K562 (cell line): ENCODE measurements at regions not wholly inside any gene's neighbourhood (a gene's known extent, or its start where the extent isn't known, plus 50 kb on each side); places are given as distances from the start of the nearest gene placed in this dataset.

Experiments used
- ATAC-seq: fragments of 200-7000 bp; cut with Tn5 transposase; 3 replicates; pipeline ENCODE4 v1.9.1; 2020; ENCODE audit warnings: moderate library complexity
- BruUV-seq: library from RNA; stranded (reverse); fragments of 400-500 nt; replicated peaks from 2 replicates; lab custom pipeline; 2021; lab: Mats Ljungman, UMichigan
- CTCF ChIA-PET: fragments of 300-600 bp; formaldehyde crosslinking; extraction: SDS; loops from one replicate; lab custom pipeline; 2021; ENCODE audit warnings: low intra/inter-chr PET ratio; lab: Yijun Ruan, JAX
- POLR2A ChIA-PET: fragments of 300-600, 350-650 bp; sonication (Branson Sonifier 250); formaldehyde crosslinking; extraction: SDS; loops from one replicate; lab custom pipeline; 2021; ENCODE audit warnings: antibody characterized with exemption, inconsistent platforms; lab: Yijun Ruan, JAX
- DNase-seq, 4 experiments: peaks; one replicate each; pipeline versions ENCODE4 v3.0.0 to v3.0.0-alpha.2; 2011 to 2018; ENCODE audit warnings: low spot score in 3 of 4, mixed read lengths in 3 of 4; ENCODE audit errors: extremely low read depth in 1 of 4
- FAIRE-seq: peaks from 2 replicates; lab custom pipeline; 2011; peaks lifted over from hg19 to GRCh38; lab: Jason Lieb, UNC
- H2AFZ ChIP-seq: 2 replicates; pipeline ENCODE4 v1.6.0; 2011; ENCODE audit warnings: low read depth, low read length, control low read depth, inconsistent platforms
- H3K27ac ChIP-seq: fragments of 200-600 bp; 3 replicates; pipeline ENCODE4 v1.8.0; 2011; ENCODE audit warnings: low read depth, mild to moderate bottlenecking, control low read depth, inconsistent platforms, low read length, moderate library complexity, mixed read lengths; ENCODE audit errors: extremely low read depth
- H3K27me3 ChIP-seq, 2 experiments: fragments of 300-600 bp in 1 of 2; 2 replicates in 1 of 2; 3 replicates in 1 of 2; pipeline versions ENCODE4 v1.6.0 to v1.8.0; 2011; ENCODE audit warnings: inconsistent platforms in 2 of 2, low read length in 2 of 2, mild to moderate bottlenecking in 1 of 2, mixed read lengths in 1 of 2, moderate library complexity in 1 of 2; ENCODE audit not compliant: control insufficient read depth in 2 of 2, insufficient read depth in 2 of 2
- H3K36me3 ChIP-seq: fragments of 300-600 bp; 3 replicates; pipeline ENCODE4 v1.8.0; 2011; ENCODE audit warnings: mild to moderate bottlenecking, low read length, inconsistent platforms; ENCODE audit not compliant: control insufficient read depth, insufficient read depth
- H3K4me1 ChIP-seq, 2 experiments: fragments of 200-600 bp in 1 of 2; replicated peaks in 1 of 2; 2 replicates in 1 of 2; 3 replicates in 1 of 2; pipeline versions ENCODE4 v1.5.1 to v1.8.0; 2011; ENCODE audit warnings: inconsistent platforms in 2 of 2, low read length in 2 of 2, mild to moderate bottlenecking in 1 of 2, mixed read lengths in 1 of 2, moderate library complexity in 1 of 2; ENCODE audit not compliant: control insufficient read depth in 2 of 2, insufficient read depth in 2 of 2
- H3K4me2 ChIP-seq: 2 replicates; pipeline ENCODE4 v1.6.1; 2011; ENCODE audit warnings: low read length, control low read depth, inconsistent platforms, mixed read lengths; ENCODE audit not compliant: insufficient read depth
- H3K4me3 ChIP-seq: fragments of 200-600 bp; sonication (generic), shearing (Covaris generic); 2 replicates; pipeline ENCODE4 v1.5.1; 2016; ENCODE audit warnings: control low read depth, inconsistent platforms
- H3K79me2 ChIP-seq: fragments of 200-600 bp; 3 replicates; pipeline ENCODE4 v1.8.0; 2011; ENCODE audit warnings: low read length, inconsistent platforms; ENCODE audit not compliant: control insufficient read depth, insufficient read depth
- H3K9ac ChIP-seq, 2 experiments: 2 replicates each; pipeline versions ENCODE4 v1.6.0 to v1.6.1; 2011; ENCODE audit warnings: low read depth in 2 of 2, low read length in 2 of 2, control low read depth in 1 of 2, inconsistent platforms in 1 of 2, mild to moderate bottlenecking in 1 of 2, mixed read lengths in 1 of 2; ENCODE audit not compliant: insufficient read depth in 1 of 2
- H3K9me1 ChIP-seq: one replicate; pipeline ENCODE4 v1.6.0; 2011; ENCODE audit warnings: inconsistent platforms, mild to moderate bottlenecking, low read length, moderate library complexity; ENCODE audit not compliant: control insufficient read depth, insufficient read depth
- H3K9me3 ChIP-seq: replicated peaks from 2 replicates; pipeline ENCODE4 v1.5.1; 2011; ENCODE audit warnings: low read depth, low read length, inconsistent platforms; ENCODE audit not compliant: control insufficient read depth, insufficient read depth
- H4K20me1 ChIP-seq: replicated peaks from 2 replicates; pipeline ENCODE4 v1.6.1; 2011; ENCODE audit warnings: low read length, inconsistent platforms, mixed read lengths; ENCODE audit not compliant: control insufficient read depth, insufficient read depth
- CAMTA2 ChIP-seq: fragments of 250-450 bp; sonication (Bioruptor Pico); conservative IDR thresholded peaks from 2 replicates; pipeline ENCODE4 v1.5.1; 2022
- FOXP4 ChIP-seq: sonication (generic); formaldehyde crosslinking; IDR thresholded peaks from 2 replicates; pipeline ENCODE4 v1.8.0; 2022; ENCODE audit warnings: mild to moderate bottlenecking, missing genetic modification reagents, borderline replicate concordance
- HEY1 ChIP-seq: fragments of 250-450 bp; sonication (Bioruptor Pico); IDR thresholded peaks from 2 replicates; pipeline ENCODE4 v1.5.0; 2020; ENCODE audit warnings: mild to moderate bottlenecking, moderate library complexity, borderline replicate concordance
- KAT7 ChIP-seq: sonication (generic); formaldehyde crosslinking; IDR thresholded peaks from 2 replicates; pipeline ENCODE4 v1.8.0; 2022; ENCODE audit warnings: missing genetic modification reagents, mild to moderate bottlenecking, borderline replicate concordance
- PCBP2 ChIP-seq: fragments of 200-400 bp; formaldehyde crosslinking; IDR thresholded peaks from 2 replicates; pipeline ENCODE4 v1.6.1; 2018; ENCODE audit warnings: low read length, low read depth, mild to moderate bottlenecking, moderate library complexity; ENCODE audit not compliant: poor library complexity, severe bottlenecking
- TEAD1 ChIP-seq, 2 experiments: fragments of 450-650 bp in 1 of 2; sonication (generic) in 1 of 2; formaldehyde crosslinking; IDR thresholded peaks; 2 replicates each; pipeline versions ENCODE4 v1.4.0 to v1.8.0; 2020 to 2022; ENCODE audit warnings: mild to moderate bottlenecking in 2 of 2, missing genetic modification reagents in 1 of 2
- THAP7 ChIP-seq: fragments of 250-450 bp; sonication (Bioruptor Pico); IDR thresholded peaks from 2 replicates; pipeline ENCODE4 v1.5.0; 2021
- XRCC3 ChIP-seq: fragments of 450-650 bp; IDR thresholded peaks from 2 replicates; pipeline ENCODE4 v1.6.1; 2017; ENCODE audit warnings: mild to moderate bottlenecking, moderate library complexity
- ZBTB17 ChIP-seq: fragments of 450-650 bp; formaldehyde crosslinking; IDR thresholded peaks from 2 replicates; pipeline ENCODE4 v1.4.0; 2020; ENCODE audit warnings: mild to moderate bottlenecking
- ZBTB7A ChIP-seq: IDR thresholded peaks from 2 replicates; pipeline ENCODE4 v1.6.1; 2011; ENCODE audit warnings: low read depth, mild to moderate bottlenecking, low read length, moderate library complexity, borderline replicate concordance; ENCODE audit not compliant: control insufficient read depth
- ZC3H11A ChIP-seq: IDR thresholded peaks from 2 replicates; pipeline ENCODE4 v1.6.1; 2012; ENCODE audit warnings: low read depth, low read length, improper control_type of control experiment
- WGBS: fragments of 100-300 bp; shearing (Covaris generic); methylation state at CpG from one replicate; pipeline ENCODE4 v1.1.6; 2016; ENCODE audit warnings: low coverage, mixed read lengths; ENCODE audit not compliant: insufficient coverage; ENCODE audit errors: missing lambda C conversion rate; 5-methylcytosine and 5-hydroxymethylcytosine counted together
- in situ Hi-C: fragments of 300-500 bp; cut with MboI; formaldehyde crosslinking; loops from 4 replicates; pipeline ENCODE4 v1.15.0; 2018; ENCODE audit warnings: inconsistent platforms, mixed read lengths
- intact Hi-C: fragments of 100-400 bp; cut with micrococcal nuclease; formaldehyde crosslinking; loops from 2 replicates; pipeline ENCODE4 v1.14.2; 2022

GRCh38 chr10:1893941-1894340, 156.6 kb upstream of the ADARB2 start:
- intact Hi-C loops (no loop called here), in situ Hi-C loops (no loop called here)
- no peak overlapping the region for H3K27ac ChIP-seq
- no peak overlapping the region for H3K4me2 ChIP-seq
- BruUV-seq, result no TSS peak
- H2AFZ ChIP-seq, result no peak overlapping the region
- no peaks in the 10 kb centered on the region for H3K9me1 ChIP-seq
- H3K79me2 ChIP-seq, result no peaks in the 10 kb centered on the region
- ATAC-seq, result no peak
- H3K4me1 ChIP-seq, result no peaks in the 10 kb centered on the region
- ChIA-PET CTCF (no interaction called here), POLR2A (no interaction called here)
- H4K20me1 ChIP-seq, result no peaks in the 10 kb centered on the region
- FAIRE-seq, result no peak
- DNase-seq, result no peak
- 1% methylated on average over 9 of the region's 9 CpGs for WGBS
- no peak overlapping the region for H3K4me3 ChIP-seq
- no peaks in the 10 kb centered on the region for H3K36me3 ChIP-seq
- no peak overlapping the region for H3K9ac ChIP-seq
- no peaks in the 10 kb centered on the region for H3K9me3 ChIP-seq
- TF ChIP-seq PCBP2 (no peak), XRCC3 (no peak), TEAD1 (CRISPR knock-in tag; IDR thresholded peaks at IDR 0.05) (no peak), KAT7 (CRISPR knock-in tag) (no peak), ZBTB17 (CRISPR knock-in tag) (no peak), CAMTA2 (CRISPR knock-in tag) (no peak), ZC3H11A (no peak), THAP7 (CRISPR knock-in tag) (no peak), HEY1 (no peak), ZBTB7A (no peak), FOXP4 (no peak)
- H3K27me3 ChIP-seq, result peaks cover 0 to 4% of the 10 kb centered on the region in 2 experiments; a peak in 2 of 5 replicates
